GM21723 (cell line): ENCODE measurements at regions not wholly inside any gene's neighbourhood (a gene's known extent, or its start where the extent isn't known, plus 50 kb on each side); places are given as distances from the start of the nearest gene placed in this dataset.

Experiments
- ATAC-seq: cut with Tn5 transposase; IDR thresholded peaks from one replicate; pipeline ENCODE4 v1.9.1; 2021; ENCODE audit warnings: mild to moderate bottlenecking, moderate library complexity; ENCODE audit not compliant: unreplicated experiment

GRCh38 chr2:21281384-21281783 lies 157.6 kb downstream of the TDRD15 start:
- no peak for ATAC-seq

GRCh38 chr2:21281791-21282514 lies 158.2 kb downstream of the TDRD15 start:
- ATAC-seq, result no peak

- no peak for ATAC-seq
Measured at GRCh38 chr2:21282515-21282898, 158.7 kb downstream of the TDRD15 start.

- ATAC-seq, result no peak
Measured at GRCh38 chr2:21288299-21288698, 164.5 kb downstream of the TDRD15 start.

- no peak for ATAC-seq
Measured at GRCh38 chr2:21288739-21289520, 165.2 kb downstream of the TDRD15 start.

- ATAC-seq, result no peak
Measured at GRCh38 chr2:21289551-21289950, 165.8 kb downstream of the TDRD15 start.

GRCh38 chr2:21289989-21290388 lies 166.2 kb downstream of the TDRD15 start:
- no peak for ATAC-seq

- ATAC-seq, result no peak
Measured at GRCh38 chr2:21291426-21291825, 167.7 kb downstream of the TDRD15 start.

GRCh38 chr2:21294446-21294845 lies 170.7 kb downstream of the TDRD15 start:
- ATAC-seq, result no peak

GRCh38 chr2:21299411-21299810 lies 175.6 kb downstream of the TDRD15 start:
- no peak for ATAC-seq

- no peak for ATAC-seq
Measured at GRCh38 chr2:21301871-21302455, 178.2 kb downstream of the TDRD15 start.

GRCh38 chr2:21303876-21304275 lies 180.1 kb downstream of the TDRD15 start:
- no peak for ATAC-seq

- ATAC-seq, result no peak
Measured at GRCh38 chr2:21305581-21305980, 181.8 kb downstream of the TDRD15 start.

- ATAC-seq, result no peak
Measured at GRCh38 chr2:21306235-21306634, 182.5 kb downstream of the TDRD15 start.

- ATAC-seq, result no peak
Measured at GRCh38 chr2:21307037-21307436, 183.3 kb downstream of the TDRD15 start.

GRCh38 chr2:21310493-21310892 lies 186.7 kb downstream of the TDRD15 start:
- no peak for ATAC-seq

- no peak for ATAC-seq
Measured at GRCh38 chr2:21314322-21314835, 190.6 kb downstream of the TDRD15 start.

GRCh38 chr2:21317131-21317530 lies 193.4 kb downstream of the TDRD15 start:
- ATAC-seq, result no peak

GRCh38 chr2:21318263-21318662 lies 194.5 kb downstream of the TDRD15 start:
- no peak for ATAC-seq

- ATAC-seq, result no peak
Measured at GRCh38 chr2:21326152-21326551, 202.4 kb downstream of the TDRD15 start.

- ATAC-seq, result no peak
Measured at GRCh38 chr2:21328177-21328576, 204.4 kb downstream of the TDRD15 start.
